ENCODE measurements at regions not wholly inside any gene's neighbourhood (a gene's known extent, or its start where the extent isn't known, plus 50 kb on each side); places are given as distances from the start of the nearest gene placed in this dataset.

DNA sequence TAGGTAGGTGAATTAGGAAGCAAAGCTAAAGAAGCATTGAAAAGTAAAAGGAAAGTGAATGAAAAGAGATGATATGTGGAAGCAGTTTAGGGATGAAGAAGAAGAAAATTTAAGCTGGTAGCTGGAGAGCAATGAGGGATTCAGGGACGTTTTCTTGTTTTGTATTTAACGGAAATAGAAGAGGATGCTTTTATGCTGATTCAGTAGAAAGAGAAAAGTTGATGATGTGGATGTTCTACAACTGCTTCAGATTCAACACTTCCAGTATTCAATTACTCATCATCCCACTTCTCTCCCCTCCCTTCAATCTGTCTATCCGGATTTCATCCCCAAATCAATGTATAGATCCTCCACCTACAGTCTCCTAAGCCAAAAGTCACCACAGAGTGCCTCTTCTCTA is 448.2 kb upstream of the CCDC54 start:
- TF ChIP-seq, protein P1, sequence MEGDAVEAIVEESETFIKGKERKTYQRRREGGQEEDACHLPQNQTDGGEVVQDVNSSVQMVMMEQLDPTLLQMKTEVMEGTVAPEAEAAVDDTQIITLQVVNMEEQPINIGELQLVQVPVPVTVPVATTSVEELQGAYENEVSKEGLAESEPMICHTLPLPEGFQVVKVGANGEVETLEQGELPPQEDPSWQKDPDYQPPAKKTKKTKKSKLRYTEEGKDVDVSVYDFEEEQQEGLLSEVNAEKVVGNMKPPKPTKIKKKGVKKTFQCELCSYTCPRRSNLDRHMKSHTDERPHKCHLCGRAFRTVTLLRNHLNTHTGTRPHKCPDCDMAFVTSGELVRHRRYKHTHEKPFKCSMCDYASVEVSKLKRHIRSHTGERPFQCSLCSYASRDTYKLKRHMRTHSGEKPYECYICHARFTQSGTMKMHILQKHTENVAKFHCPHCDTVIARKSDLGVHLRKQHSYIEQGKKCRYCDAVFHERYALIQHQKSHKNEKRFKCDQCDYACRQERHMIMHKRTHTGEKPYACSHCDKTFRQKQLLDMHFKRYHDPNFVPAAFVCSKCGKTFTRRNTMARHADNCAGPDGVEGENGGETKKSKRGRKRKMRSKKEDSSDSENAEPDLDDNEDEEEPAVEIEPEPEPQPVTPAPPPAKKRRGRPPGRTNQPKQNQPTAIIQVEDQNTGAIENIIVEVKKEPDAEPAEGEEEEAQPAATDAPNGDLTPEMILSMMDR (IDR thresholded peaks at IDR 0.05; ENCODE audit: low read depth, low read length), result no peak
- TF ChIP-seq EZH2phosphoT487 (IDR thresholded peaks at IDR 0.05; ENCODE audit: low read depth), result no peak
